SK-N-SH (cell line): ENCODE measurements at regions not wholly inside any gene's neighbourhood (a gene's known extent, or its start where the extent isn't known, plus 50 kb on each side); places are given as distances from the start of the nearest gene placed in this dataset.
"Not testable (repeated sequence)": the region's sequence is repeated elsewhere in the genome, so short reads cannot be mapped to it uniquely, and the experiment has no call there.

ENCODE experiments used
- JUND ChIP-seq: IDR thresholded peaks from 2 replicates; pipeline ENCODE4 v1.4.0; 2012
- RCOR1 ChIP-seq: fragments of 150-350 bp; IDR thresholded peaks from 2 replicates; pipeline ENCODE4 v1.6.1; 2017; ENCODE audit warnings: antibody characterized with exemption, low read length
- RFX5 ChIP-seq: IDR thresholded peaks from 2 replicates; pipeline ENCODE4 v1.6.1; 2012; ENCODE audit warnings: mild to moderate bottlenecking, improper control_type of control experiment, low read length
- TAF1 ChIP-seq: IDR thresholded peaks from 2 replicates; pipeline ENCODE4 v1.6.1; 2012; ENCODE audit warnings: low read depth, mild to moderate bottlenecking, low read length, moderate library complexity, borderline replicate concordance
- TEAD4 ChIP-seq: IDR thresholded peaks from 2 replicates; pipeline ENCODE4 v1.4.0; 2012; ENCODE audit warnings: mild to moderate bottlenecking, borderline replicate concordance; ENCODE audit not compliant: insufficient read depth
- TF ChIP-seq, protein P1 (sequence below): fragments of 200-600 bp; sonication (generic); IDR thresholded peaks from 2 replicates; pipeline ENCODE4 v1.6.1; 2017; ENCODE audit warnings: antibody characterized with exemption, mild to moderate bottlenecking, moderate library complexity

DNA sequence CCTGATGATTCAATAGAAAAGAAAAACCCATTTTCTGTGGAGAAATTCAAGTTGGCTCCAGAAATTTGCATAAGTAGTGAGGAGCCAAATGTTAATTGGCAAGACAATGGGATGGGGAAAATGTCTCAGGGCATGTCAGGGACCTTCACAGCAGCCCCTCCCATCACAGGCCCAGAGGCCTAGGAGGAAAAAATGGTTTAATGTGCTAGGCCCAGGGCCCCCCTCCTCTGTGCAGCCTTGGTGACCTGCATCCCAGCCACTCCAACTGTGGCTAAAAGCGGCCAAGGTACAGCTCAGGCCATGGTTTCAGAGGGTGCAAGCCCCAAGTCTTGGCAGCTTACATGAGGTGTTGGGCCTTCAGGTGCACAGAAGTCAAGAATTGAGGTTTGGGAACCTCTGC lies 74.1 kb upstream of the IBSP start:
- TF ChIP-seq, protein P1, sequence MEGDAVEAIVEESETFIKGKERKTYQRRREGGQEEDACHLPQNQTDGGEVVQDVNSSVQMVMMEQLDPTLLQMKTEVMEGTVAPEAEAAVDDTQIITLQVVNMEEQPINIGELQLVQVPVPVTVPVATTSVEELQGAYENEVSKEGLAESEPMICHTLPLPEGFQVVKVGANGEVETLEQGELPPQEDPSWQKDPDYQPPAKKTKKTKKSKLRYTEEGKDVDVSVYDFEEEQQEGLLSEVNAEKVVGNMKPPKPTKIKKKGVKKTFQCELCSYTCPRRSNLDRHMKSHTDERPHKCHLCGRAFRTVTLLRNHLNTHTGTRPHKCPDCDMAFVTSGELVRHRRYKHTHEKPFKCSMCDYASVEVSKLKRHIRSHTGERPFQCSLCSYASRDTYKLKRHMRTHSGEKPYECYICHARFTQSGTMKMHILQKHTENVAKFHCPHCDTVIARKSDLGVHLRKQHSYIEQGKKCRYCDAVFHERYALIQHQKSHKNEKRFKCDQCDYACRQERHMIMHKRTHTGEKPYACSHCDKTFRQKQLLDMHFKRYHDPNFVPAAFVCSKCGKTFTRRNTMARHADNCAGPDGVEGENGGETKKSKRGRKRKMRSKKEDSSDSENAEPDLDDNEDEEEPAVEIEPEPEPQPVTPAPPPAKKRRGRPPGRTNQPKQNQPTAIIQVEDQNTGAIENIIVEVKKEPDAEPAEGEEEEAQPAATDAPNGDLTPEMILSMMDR: not testable (repeated sequence)
- not testable (repeated sequence) for TF ChIP-seq RCOR1, JUND, RFX5, TEAD4, TAF1
